SK-N-SH (cell line): ENCODE measurements at regions not wholly inside any gene's neighbourhood (a gene's known extent, or its start where the extent isn't known, plus 50 kb on each side); places are given as distances from the start of the nearest gene placed in this dataset.

Experiments used
- CTCF ChIA-PET: fragments of 300-600, 350-600 bp; formaldehyde crosslinking; extraction: SDS; loops from one replicate; lab custom pipeline; 2021; lab: Yijun Ruan, JAX
- POLR2A ChIA-PET: fragments of 350-600 bp; sonication (Branson Sonifier 250); formaldehyde crosslinking; extraction: SDS; loops from one replicate; lab custom pipeline; 2020; ENCODE audit warnings: antibody characterized with exemption, inconsistent platforms; lab: Yijun Ruan, JAX
- DNase-seq: peaks from one replicate; pipeline ENCODE4 v3.0.0; 2012
- H2AFZ ChIP-seq: fragments of 200-600 bp; sonication (generic); 2 replicates; pipeline ENCODE4 v1.8.1; 2016; ENCODE audit warnings: antibody characterized with exemption, mild to moderate bottlenecking, low read depth
- H3F3A ChIP-seq: fragments of 200-600 bp; sonication (generic); replicated peaks from 2 replicates; pipeline ENCODE3; 2016; ENCODE audit warnings: antibody characterized with exemption, mild to moderate bottlenecking; ENCODE audit not compliant: insufficient read depth
- H3K27ac ChIP-seq, 2 experiments: fragments of 200-500 bp in 1 of 2; fragments of 200-600 bp in 1 of 2; sonication (Bioruptor generic) in 1 of 2; sonication (generic), shearing (Covaris generic) in 1 of 2; 2 replicates each; pipeline versions ENCODE4 v1.5.1 to v1.6.1; 2014 to 2016; ENCODE audit warnings: low read depth in 2 of 2, inconsistent platforms in 1 of 2, low read length in 1 of 2, mild to moderate bottlenecking in 1 of 2, mixed read lengths in 1 of 2
- H3K27me3 ChIP-seq: fragments of 200-600 bp; sonication (generic), shearing (Covaris generic); 2 replicates; pipeline ENCODE4 v1.6.1; 2016; ENCODE audit warnings: mixed run types; ENCODE audit not compliant: insufficient read depth
- H3K36me3 ChIP-seq, 2 experiments: fragments of 200-500 bp in 1 of 2; fragments of 200-600 bp in 1 of 2; sonication (Bioruptor generic) in 1 of 2; sonication (generic) in 1 of 2; replicated peaks in 1 of 2; 2 replicates each; pipeline versions ENCODE3 to v1.5.1; 2014 to 2016; ENCODE audit warnings: low read length in 1 of 2, mild to moderate bottlenecking in 1 of 2; ENCODE audit not compliant: insufficient read depth in 2 of 2, control insufficient read depth in 1 of 2
- H3K4me1 ChIP-seq, 2 experiments: fragments of 200-500 bp in 1 of 2; fragments of 200-600 bp in 1 of 2; sonication (Bioruptor generic) in 1 of 2; sonication (generic), shearing (Covaris generic) in 1 of 2; 2 replicates each; pipeline versions ENCODE4 v1.5.1 to v1.6.1; 2014 to 2016; ENCODE audit warnings: low read depth in 1 of 2, low read length in 1 of 2, mixed run types in 1 of 2; ENCODE audit not compliant: insufficient read depth in 2 of 2, control insufficient read depth in 1 of 2
- H3K4me2 ChIP-seq: fragments of 200-600 bp; sonication (generic), shearing (Covaris generic); 2 replicates; pipeline ENCODE4 v1.6.1; 2017; ENCODE audit warnings: mixed run types
- H3K4me3 ChIP-seq, 2 experiments: fragments of 200-500 bp in 1 of 2; fragments of 200-600 bp in 1 of 2; sonication (Bioruptor generic) in 1 of 2; sonication (generic), shearing (Covaris generic) in 1 of 2; 2 replicates each; pipeline versions ENCODE4 v1.5.1 to v1.8.1; 2014 to 2016; ENCODE audit warnings: low read depth in 2 of 2, inconsistent platforms in 1 of 2, low read length in 1 of 2, mild to moderate bottlenecking in 1 of 2, mixed read lengths in 1 of 2, moderate library complexity in 1 of 2
- H3K79me2 ChIP-seq: fragments of 200-600 bp; sonication (generic); 2 replicates; pipeline ENCODE4 v1.8.1; 2017; ENCODE audit warnings: mild to moderate bottlenecking; ENCODE audit not compliant: insufficient read depth
- H3K9ac ChIP-seq: fragments of 200-600 bp; sonication (generic); 2 replicates; pipeline ENCODE4 v1.6.1; 2017; ENCODE audit warnings: mixed run types
- H3K9me2 ChIP-seq: fragments of 200-600 bp; sonication (generic); 2 replicates; pipeline ENCODE4 v1.6.1; 2017; ENCODE audit warnings: mixed run types
- H3K9me3 ChIP-seq: fragments of 200-600 bp; sonication (generic); 2 replicates; pipeline ENCODE4 v1.6.1; 2017; ENCODE audit warnings: mixed run types, mild to moderate bottlenecking, moderate library complexity
- H4K20me1 ChIP-seq: fragments of 200-600 bp; sonication (generic); 2 replicates; pipeline ENCODE4 v1.6.1; 2017; ENCODE audit warnings: mild to moderate bottlenecking, mixed run types; ENCODE audit not compliant: insufficient read depth
- GABPA ChIP-seq: IDR thresholded peaks from 2 replicates; pipeline ENCODE4 v1.4.0; 2012; ENCODE audit warnings: low read depth, mild to moderate bottlenecking
- IRF3 ChIP-seq: fragments of 150-350 bp; IDR thresholded peaks from 2 replicates; pipeline ENCODE4 v1.6.1; 2016; ENCODE audit warnings: mild to moderate bottlenecking, low read depth, low read length
- JUND ChIP-seq: IDR thresholded peaks from 2 replicates; pipeline ENCODE4 v1.4.0; 2012
- MXI1 ChIP-seq: IDR thresholded peaks from 2 replicates; pipeline ENCODE4 v1.6.1; 2012; ENCODE audit warnings: mild to moderate bottlenecking, low read depth, low read length, improper control_type of control experiment
- NFIC ChIP-seq: IDR thresholded peaks from 2 replicates; pipeline ENCODE4 v1.4.0; 2012; ENCODE audit warnings: borderline replicate concordance
- NRF1 ChIP-seq: IDR thresholded peaks from 2 replicates; pipeline ENCODE4 v1.6.1; 2012; ENCODE audit warnings: low read depth, mild to moderate bottlenecking, low read length
- PBX3 ChIP-seq: IDR thresholded peaks from 2 replicates; pipeline ENCODE4; 2012
- RCOR1 ChIP-seq: fragments of 150-350 bp; IDR thresholded peaks from 2 replicates; pipeline ENCODE4 v1.6.1; 2017; ENCODE audit warnings: antibody characterized with exemption, low read length
- RFX5 ChIP-seq: IDR thresholded peaks from 2 replicates; pipeline ENCODE4 v1.6.1; 2012; ENCODE audit warnings: mild to moderate bottlenecking, improper control_type of control experiment, low read length
- TCF12 ChIP-seq: IDR thresholded peaks from 2 replicates; pipeline ENCODE4 v1.4.0; 2012
- YY1 ChIP-seq: IDR thresholded peaks from 2 replicates; pipeline ENCODE4 v1.4.0; 2012; ENCODE audit warnings: low read depth, mild to moderate bottlenecking
- ZBTB33 ChIP-seq: IDR thresholded peaks from 2 replicates; pipeline ENCODE4 v1.4.0; 2012; ENCODE audit warnings: low read depth, borderline replicate concordance
- WGBS: methylation state at CpG from one replicate; pipeline ENCODE4 v1.1.6; 2017; ENCODE audit warnings: low lambda C conversion rate; 5-methylcytosine and 5-hydroxymethylcytosine counted together
- TF ChIP-seq, protein P1 (sequence below): fragments of 150-350 bp; IDR thresholded peaks from 2 replicates; pipeline ENCODE4 v1.6.1; 2017; ENCODE audit warnings: antibody characterized with exemption, low read length, low read depth, borderline replicate concordance
- TF ChIP-seq, protein P2 (sequence below): IDR thresholded peaks from 2 replicates; pipeline ENCODE4 v1.4.0; 2012; ENCODE audit warnings: low read depth, borderline replicate concordance

GRCh38 chr20:52596256-52596655 lies 375.9 kb upstream of the TSHZ2 start (continued):
- TF ChIP-seq, protein P1, sequence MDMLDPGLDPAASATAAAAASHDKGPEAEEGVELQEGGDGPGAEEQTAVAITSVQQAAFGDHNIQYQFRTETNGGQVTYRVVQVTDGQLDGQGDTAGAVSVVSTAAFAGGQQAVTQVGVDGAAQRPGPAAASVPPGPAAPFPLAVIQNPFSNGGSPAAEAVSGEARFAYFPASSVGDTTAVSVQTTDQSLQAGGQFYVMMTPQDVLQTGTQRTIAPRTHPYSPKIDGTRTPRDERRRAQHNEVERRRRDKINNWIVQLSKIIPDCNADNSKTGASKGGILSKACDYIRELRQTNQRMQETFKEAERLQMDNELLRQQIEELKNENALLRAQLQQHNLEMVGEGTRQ = no peak

- Histone ChIP-seq H3K9me2 (no peaks in the 10 kb centered on the region), H3K4me3 (no peak overlapping the region), H3K27ac (no peak overlapping the region), H3K4me2 (no peak overlapping the region), H3K9me3 (no peaks in the 10 kb centered on the region), H3K79me2 (no peaks in the 10 kb centered on the region), H3F3A (no peaks in the 10 kb centered on the region), H3K4me1 (no peaks in the 10 kb centered on the region), H4K20me1 (no peaks in the 10 kb centered on the region), H3K9ac (no peak overlapping the region), H3K27me3 (no peaks in the 10 kb centered on the region), H3K36me3 (no peaks in the 10 kb centered on the region), H2AFZ (no peak overlapping the region)
- CTCF ChIA-PET = interaction anchor here (1.0 to 1.9 kb wide), 2 partner anchors 10 to 283 kb away, joined by 4 read pairs; no protein-coding TSS in a partner anchor
- TF ChIP-seq MXI1 (no peak), ZBTB33 (no peak), PBX3 (no peak), IRF3 (no peak), NRF1 (no peak), JUND (no peak), RFX5 (no peak), NFIC (no peak), YY1 (no peak), TCF12 (no peak), RCOR1 (no peak), GABPA (no peak)
- TF ChIP-seq, protein P2, sequence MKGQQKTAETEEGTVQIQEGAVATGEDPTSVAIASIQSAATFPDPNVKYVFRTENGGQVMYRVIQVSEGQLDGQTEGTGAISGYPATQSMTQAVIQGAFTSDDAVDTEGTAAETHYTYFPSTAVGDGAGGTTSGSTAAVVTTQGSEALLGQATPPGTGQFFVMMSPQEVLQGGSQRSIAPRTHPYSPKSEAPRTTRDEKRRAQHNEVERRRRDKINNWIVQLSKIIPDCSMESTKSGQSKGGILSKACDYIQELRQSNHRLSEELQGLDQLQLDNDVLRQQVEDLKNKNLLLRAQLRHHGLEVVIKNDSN = no peak
- TF ChIP-seq, protein P1 = no peak
- no peak for DNase-seq
- 32% methylated on average over 1 of the region's 1 CpG for WGBS
- POLR2A ChIA-PET = no interaction called here
These were observed 376.6 kb upstream of the TSHZ2 start for GRCh38 chr20:52595518-52595917.
